ENCODE measurements at regions not wholly inside any gene's neighbourhood (a gene's known extent, or its start where the extent isn't known, plus 50 kb on each side); places are given as distances from the start of the nearest gene placed in this dataset.
"Not testable (repeated sequence)": the region's sequence is repeated elsewhere in the genome, so short reads cannot be mapped to it uniquely, and the experiment has no call there.

DNA sequence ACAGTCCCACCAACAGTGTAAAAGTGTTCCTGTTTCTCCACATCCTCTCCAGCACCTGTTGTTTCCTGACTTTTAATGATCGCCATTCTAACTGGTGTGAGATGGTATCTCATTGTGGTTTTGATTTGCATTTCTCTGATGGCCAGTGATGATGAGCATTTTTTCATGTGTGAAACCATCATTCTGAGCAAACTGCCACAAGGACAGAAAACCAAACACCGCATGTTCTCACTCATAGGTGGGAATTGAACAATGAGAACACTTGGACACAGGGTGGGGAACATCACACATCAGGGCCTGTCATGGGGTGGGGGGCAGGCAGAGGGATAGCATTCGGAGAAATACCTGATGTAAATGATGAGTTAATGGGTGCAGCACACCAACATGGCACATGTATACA, 240.8 kb downstream of the FAT3 start:
- in situ Hi-C loops (cut with HindIII; ENCODE audit: low sequenced_read_pairs): not testable (repeated sequence)

- in situ Hi-C loops (cut with HindIII; ENCODE audit: low sequenced_read_pairs): no loop called here
Measured at GRCh38 chr11:92473736-92474135, 249.1 kb downstream of the FAT3 start.

- in situ Hi-C loops (cut with HindIII; ENCODE audit: low sequenced_read_pairs): no loop called here
Measured at GRCh38 chr11:92475316-92475715, 250.7 kb downstream of the FAT3 start.

- in situ Hi-C loops (cut with HindIII; ENCODE audit: low sequenced_read_pairs): no loop called here
Measured at GRCh38 chr11:92475819-92476218, 251.2 kb downstream of the FAT3 start.

DNA sequence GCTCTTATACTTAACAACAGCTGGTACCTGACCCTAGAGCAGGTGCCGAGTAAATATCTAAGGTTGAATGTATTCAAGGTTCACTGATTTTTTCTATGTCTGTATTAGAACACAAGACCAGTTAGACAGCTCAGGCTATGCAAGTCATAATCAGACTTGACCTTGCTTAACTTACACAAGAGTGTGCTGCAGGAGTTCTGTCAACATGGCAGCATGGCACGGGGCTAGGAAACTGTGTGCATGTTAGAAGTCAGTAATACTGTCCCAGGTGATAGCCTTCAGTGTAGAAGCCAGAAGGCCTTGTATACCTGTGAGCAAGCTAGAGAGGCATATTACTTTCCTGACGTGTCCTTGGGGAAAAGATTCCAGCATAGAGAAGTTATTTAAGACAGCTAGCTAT, 253.1 kb downstream of the FAT3 start:
- in situ Hi-C loops (cut with HindIII; ENCODE audit: low sequenced_read_pairs): no loop called here

GRCh38 chr11:92480499-92480898, 255.9 kb downstream of the FAT3 start:
- in situ Hi-C loops (cut with HindIII; ENCODE audit: low sequenced_read_pairs): no loop called here

DNA sequence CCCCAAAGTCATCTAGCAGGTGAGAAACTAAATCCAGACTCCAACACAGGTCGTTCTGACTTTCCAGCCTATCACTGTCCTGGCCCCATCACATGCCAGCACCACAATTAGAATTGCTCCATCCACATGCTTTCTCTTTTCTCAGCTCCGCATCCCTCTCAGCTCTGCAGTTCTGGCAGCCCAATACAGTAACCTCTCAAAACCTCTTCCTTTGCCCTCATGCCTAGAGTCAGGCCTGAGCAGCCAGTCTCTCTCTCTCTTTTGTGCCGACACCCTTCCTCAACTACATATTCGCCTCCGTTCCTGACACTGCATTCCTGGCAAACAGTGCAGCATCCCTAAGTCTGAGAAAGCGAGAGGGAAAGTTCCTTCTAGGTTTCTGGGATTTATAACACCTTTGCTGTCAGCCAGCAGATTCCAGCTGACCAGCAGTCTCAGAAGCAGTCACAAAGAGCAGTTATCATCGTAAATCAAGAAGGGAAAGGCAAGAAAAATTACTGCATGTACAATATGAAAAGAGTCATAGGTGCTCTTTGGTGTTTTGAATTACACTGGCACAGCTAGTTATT, 258.0 kb downstream of the FAT3 start:
- in situ Hi-C loops (cut with HindIII; ENCODE audit: low sequenced_read_pairs): no loop called here

DNA sequence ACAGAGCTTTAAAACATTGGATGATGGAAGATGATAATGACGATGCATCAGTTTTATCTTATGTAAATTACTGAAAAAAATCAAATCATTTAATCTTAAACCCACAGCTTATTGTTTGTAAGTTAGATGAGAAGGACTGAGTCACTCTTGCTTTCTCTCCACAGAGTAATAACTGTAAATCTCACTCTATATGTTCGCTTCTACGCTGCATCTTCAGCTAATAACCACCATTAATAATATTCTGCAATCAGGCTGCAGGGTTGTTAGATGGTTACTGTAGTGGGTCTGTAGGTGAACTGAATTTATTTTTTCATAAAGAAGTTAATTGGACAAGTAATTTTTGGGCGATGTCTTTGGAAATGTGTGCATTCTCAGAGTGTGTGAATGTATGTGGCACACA, 260.0 kb downstream of the FAT3 start:
- in situ Hi-C loops (cut with HindIII; ENCODE audit: low sequenced_read_pairs): no loop called here

DNA sequence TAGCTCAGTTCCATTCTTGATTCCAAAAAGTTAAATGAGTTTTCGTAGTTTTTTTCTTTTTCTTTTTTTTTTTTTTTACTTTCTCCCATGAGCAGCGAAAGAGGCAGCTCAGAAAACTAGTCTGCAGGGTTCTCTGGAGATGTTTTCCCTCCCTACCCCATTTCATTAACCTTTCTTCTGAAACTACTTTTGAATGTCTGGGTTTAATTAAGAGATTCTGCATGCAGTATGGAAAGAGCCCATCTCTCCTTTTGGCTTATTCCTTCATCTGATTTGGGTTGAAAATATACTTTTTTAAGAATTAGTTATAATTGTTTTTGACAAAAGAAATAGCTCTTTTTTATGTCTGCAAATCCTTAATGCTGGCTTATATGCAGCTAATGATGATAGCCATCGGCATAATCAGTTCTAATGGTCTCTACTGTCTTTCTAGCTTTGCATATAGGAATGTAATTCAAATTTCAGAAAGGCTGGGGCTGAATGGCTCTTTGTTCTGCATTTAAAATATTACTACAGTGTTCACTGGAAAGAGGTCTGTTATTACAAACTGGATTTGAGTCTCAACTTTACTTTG, 265.3 kb downstream of the FAT3 start:
- in situ Hi-C loops (cut with HindIII; ENCODE audit: low sequenced_read_pairs): no loop called here

- in situ Hi-C loops (cut with HindIII; ENCODE audit: low sequenced_read_pairs): no loop called here
Measured at GRCh38 chr11:92492372-92492771, 267.8 kb downstream of the FAT3 start.

GRCh38 chr11:92495107-92495793, 270.6 kb downstream of the FAT3 start:
- in situ Hi-C loops (cut with HindIII; ENCODE audit: low sequenced_read_pairs): no loop called here

- in situ Hi-C loops (cut with HindIII; ENCODE audit: low sequenced_read_pairs): no loop called here
Measured at GRCh38 chr11:92500453-92500852, 275.8 kb downstream of the FAT3 start.

- in situ Hi-C loops (cut with HindIII; ENCODE audit: low sequenced_read_pairs): no loop called here
Measured at GRCh38 chr11:92501066-92501739, 276.6 kb downstream of the FAT3 start.

- in situ Hi-C loops (cut with HindIII; ENCODE audit: low sequenced_read_pairs): no loop called here
Measured at GRCh38 chr11:92504004-92504403, 279.4 kb downstream of the FAT3 start.

- in situ Hi-C loops (cut with HindIII; ENCODE audit: low sequenced_read_pairs): no loop called here
Measured at GRCh38 chr11:92504534-92504933, 279.9 kb downstream of the FAT3 start.

- in situ Hi-C loops (cut with HindIII; ENCODE audit: low sequenced_read_pairs): no loop called here
Measured at GRCh38 chr11:92505689-92506088, 281.1 kb downstream of the FAT3 start.

GRCh38 chr11:92506809-92507336, 282.3 kb downstream of the FAT3 start:
- in situ Hi-C loops (cut with HindIII; ENCODE audit: low sequenced_read_pairs): no loop called here

DNA sequence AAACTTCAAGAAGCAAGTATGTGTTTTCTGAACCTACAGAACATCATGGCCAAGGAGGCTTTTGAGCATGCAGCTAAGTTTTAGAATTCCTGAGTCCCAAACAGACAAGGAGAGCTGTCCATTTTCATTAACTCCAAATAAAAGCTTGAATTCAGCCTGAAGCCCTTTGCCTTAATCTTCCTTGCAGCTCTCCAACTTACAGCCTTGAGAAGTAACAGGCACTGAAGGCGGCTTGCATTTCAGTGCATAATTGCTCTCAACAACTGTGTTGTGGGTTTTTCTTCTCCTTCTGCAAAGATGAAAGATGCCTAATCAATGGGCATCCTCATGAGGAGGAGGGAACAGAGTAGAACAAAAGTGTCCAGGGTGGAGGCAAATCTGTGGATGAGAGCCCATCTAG, 286.0 kb downstream of the FAT3 start:
- in situ Hi-C loops (cut with HindIII; ENCODE audit: low sequenced_read_pairs): no loop called here

- in situ Hi-C loops (cut with HindIII; ENCODE audit: low sequenced_read_pairs): no loop called here
Measured at GRCh38 chr11:92511522-92512203, 287.0 kb downstream of the FAT3 start.

GRCh38 chr11:92512204-92512569, 287.6 kb downstream of the FAT3 start:
- in situ Hi-C loops (cut with HindIII; ENCODE audit: low sequenced_read_pairs): no loop called here

DNA sequence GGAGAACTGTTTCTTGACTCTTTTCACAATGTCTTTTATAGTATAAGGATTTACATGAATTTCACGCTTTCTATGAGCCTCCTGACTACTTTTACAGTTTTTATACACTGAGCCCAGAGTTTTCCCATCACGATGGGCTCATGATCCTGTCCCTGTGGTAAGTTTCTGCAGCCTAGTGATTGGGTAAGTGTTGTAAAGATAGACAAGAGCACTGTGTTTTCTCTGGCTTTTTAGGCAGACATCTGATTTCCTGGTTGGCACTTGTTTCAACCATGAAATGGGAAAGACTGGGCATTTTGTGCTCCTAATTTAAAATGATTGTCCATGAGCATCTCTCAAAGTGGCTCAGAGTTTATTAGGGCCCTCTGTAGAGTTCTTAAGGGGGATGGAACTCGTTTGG, 299.0 kb downstream of the FAT3 start:
- in situ Hi-C loops (cut with HindIII; ENCODE audit: low sequenced_read_pairs): no loop called here

All from endothelial cell of hepatic sinusoid (primary cell).